ENCODE measurements at regions not wholly inside any gene's neighbourhood (a gene's known extent, or its start where the extent isn't known, plus 50 kb on each side); places are given as distances from the start of the nearest gene placed in this dataset.
A peak's percentile ranks its signal among the peaks of the same experiment; 100 is the strongest.

GRCh38 chrX:1026263-1027015 is 186.0 kb downstream of the CRLF2 start:
- ChIA-PET CTCF (no interaction called here), POLR2A (no interaction called here)
- Histone ChIP-seq H3K79me2 (ENCODE audit: control insufficient read depth, insufficient read depth, low read length) (no peaks in the 10 kb centered on the region), H3K9ac (ENCODE audit: low read length) (peak overlapping the region; percentile 50), H3K4me1 (ENCODE audit: control insufficient read depth in 2 of 2, insufficient read depth in 2 of 2, low read length in 2 of 2) (peaks cover 9 to 13% of the 10 kb centered on the region in 2 donors), H3K4me2 (replicated peaks; ENCODE audit: low read depth, low read length, poor library complexity, severe bottlenecking) (peak overlapping the region; percentile 77), H3K36me3 (replicated peaks in 1 of 2; ENCODE audit: control extremely low read depth in 1 of 2, control insufficient read depth in 1 of 2, extremely low read depth in 1 of 2, insufficient read depth in 2 of 2, low read length in 1 of 2) (no peaks in the 10 kb centered on the region), H2AFZ (ENCODE audit: insufficient read depth, low read depth, low read length, poor library complexity, severe bottlenecking) (peak overlapping the region; percentile 90), H3K27me3 (replicated peaks in 1 of 4; ENCODE audit: control extremely low read depth in 1 of 4, control insufficient read depth in 3 of 4, insufficient read depth in 4 of 4, low read length in 3 of 4) (peaks cover 0 to 4% (median 0%) of the 10 kb centered on the region in 4 experiments), H4K20me1 (ENCODE audit: control insufficient read depth, insufficient read depth, low read length, poor library complexity, severe bottlenecking) (no peaks in the 10 kb centered on the region), H3K4me3 (ENCODE audit: control extremely low read depth in 1 of 5, extremely low read depth in 1 of 5, insufficient read depth in 1 of 5, low read depth in 2 of 5, low read length in 4 of 5) (peak overlapping the region; percentile 28 to 70 (median 47)), H3K9me3 (ENCODE audit: control extremely low read depth in 1 of 3, control insufficient read depth in 2 of 3, insufficient read depth in 1 of 3, low read length in 2 of 3) (peaks cover 3 to 18% (median 3%) of the 10 kb centered on the region in 3 donors), H3K27ac (ENCODE audit: low read length in 2 of 2) (peak overlapping the region in 1 of 2 donors; percentile 70)
- WGBS (ENCODE audit: insufficient coverage), result 3% methylated on average over 5 of the region's 13 CpGs
- ATAC-seq (ENCODE audit: low read depth) (no peak), DNase-seq (peak; percentile 47)
- Mint-ChIP-seq H3K27ac (no peak overlapping the region), H3K4me1 (peaks cover 16% of the 10 kb centered on the region), H3K27me3 (peaks cover 13% of the 10 kb centered on the region), H3K9me3 (ENCODE audit: insufficient read depth) (no peaks in the 10 kb centered on the region), H3K4me3 (peak overlapping the region; percentile 74)
- no peak for TF ChIP-seq CTCF (IDR thresholded peaks at IDR 0.05)
- no peak for TF ChIP-seq EZH2 (IDR thresholded peaks at IDR 0.05; ENCODE audit: borderline replicate concordance, insufficient read depth, low read depth, low read length, poor library complexity, severe bottlenecking)
- intact Hi-C loops (cut with micrococcal nuclease), result no loop called here

GRCh38 chrX:1025413-1025812 is 187.0 kb downstream of the CRLF2 start:
- Mint-ChIP-seq H3K9me3 (ENCODE audit: insufficient read depth) (no peaks in the 10 kb centered on the region), H3K27me3 (peaks cover 13% of the 10 kb centered on the region), H3K4me1 (peaks cover 16% of the 10 kb centered on the region), H3K4me3 (no peak overlapping the region), H3K27ac (no peak overlapping the region)
- peaks cover 0 to 4% (median 0%) of the 10 kb centered on the region in 4 experiments for H3K27me3 ChIP-seq (replicated peaks in 1 of 4; ENCODE audit: control extremely low read depth in 1 of 4, control insufficient read depth in 3 of 4, insufficient read depth in 4 of 4, low read length in 3 of 4)
- POLR2A ChIA-PET, result no interaction called here
- no peaks in the 10 kb centered on the region for H4K20me1 ChIP-seq (ENCODE audit: control insufficient read depth, insufficient read depth, low read length, poor library complexity, severe bottlenecking)
- H3K9ac ChIP-seq (ENCODE audit: low read length), result no peak overlapping the region
- CTCF ChIA-PET, result no interaction called here
- no peaks in the 10 kb centered on the region for H3K36me3 ChIP-seq (replicated peaks in 1 of 2; ENCODE audit: control extremely low read depth in 1 of 2, control insufficient read depth in 1 of 2, extremely low read depth in 1 of 2, insufficient read depth in 2 of 2, low read length in 1 of 2)
- no peak overlapping the region for H3K4me3 ChIP-seq (ENCODE audit: control extremely low read depth in 1 of 5, extremely low read depth in 1 of 5, insufficient read depth in 1 of 5, low read depth in 2 of 5, low read length in 4 of 5)
- ATAC-seq (ENCODE audit: low read depth), result no peak
- peaks cover 5 to 27% (median 10%) of the 10 kb centered on the region in 3 donors for H3K9me3 ChIP-seq (ENCODE audit: control extremely low read depth in 1 of 3, control insufficient read depth in 2 of 3, insufficient read depth in 1 of 3, low read length in 2 of 3)
- H3K4me1 ChIP-seq (ENCODE audit: control insufficient read depth in 2 of 2, insufficient read depth in 2 of 2, low read length in 2 of 2), result peaks cover 9 to 13% of the 10 kb centered on the region in 2 donors
- no peak for TF ChIP-seq CTCF (IDR thresholded peaks at IDR 0.05)
- TF ChIP-seq EZH2 (IDR thresholded peaks at IDR 0.05; ENCODE audit: borderline replicate concordance, insufficient read depth, low read depth, low read length, poor library complexity, severe bottlenecking), result no peak
- no peaks in the 10 kb centered on the region for H3K79me2 ChIP-seq (ENCODE audit: control insufficient read depth, insufficient read depth, low read length)
- H3K4me2 ChIP-seq (replicated peaks; ENCODE audit: low read depth, low read length, poor library complexity, severe bottlenecking), result no peak overlapping the region
- no peak overlapping the region for H3K27ac ChIP-seq (ENCODE audit: low read length in 2 of 2)
- intact Hi-C loops (cut with micrococcal nuclease), result no loop called here
- no peak for DNase-seq
- 70% methylated on average over 10 of the region's 11 CpGs for WGBS (ENCODE audit: insufficient coverage)
- H2AFZ ChIP-seq (ENCODE audit: insufficient read depth, low read depth, low read length, poor library complexity, severe bottlenecking), result no peak overlapping the region
